BLaER1 treated with 17β-estradiol and CSF1 and Interleukin-3, amounts not matched to agents 10 nM and 100 nM (cell line): ENCODE measurements at regions not wholly inside any gene's neighbourhood (a gene's known extent, or its start where the extent isn't known, plus 50 kb on each side); places are given as distances from the start of the nearest gene placed in this dataset.

Experiments
- H3K27ac ChIP-seq, 11 experiments: shearing (Covaris generic); formaldehyde crosslinking; 2 replicates each; pipeline ENCODE4 v1.8.1; 2022
- H3K27me3 ChIP-seq, 11 experiments: shearing (Covaris generic); formaldehyde crosslinking; 2 replicates each; pipeline ENCODE4 v1.8.1; 2022
- H3K36me3 ChIP-seq, 11 experiments: shearing (Covaris generic); formaldehyde crosslinking; 2 replicates each; pipeline ENCODE4 v1.8.1; 2022
- H3K4me1 ChIP-seq, 10 experiments: shearing (Covaris generic); formaldehyde crosslinking; 2 replicates each; pipeline ENCODE4 v1.8.1; 2022
- H3K4me2 ChIP-seq, 11 experiments: shearing (Covaris generic); formaldehyde crosslinking; 2 replicates each; pipeline ENCODE4 v1.8.1; 2022
- H3K4me3 ChIP-seq, 10 experiments: shearing (Covaris generic); formaldehyde crosslinking; 2 replicates each; pipeline ENCODE4 v1.8.1; 2022
- H3K9ac ChIP-seq, 11 experiments: shearing (Covaris generic); formaldehyde crosslinking; 2 replicates each; pipeline ENCODE4 v1.8.1; 2022
- H3K9me3 ChIP-seq, 11 experiments: shearing (Covaris generic); formaldehyde crosslinking; replicated peaks in 1 of 11; 2 replicates each; pipeline ENCODE4 v1.8.1; 2022
- H4K20me1 ChIP-seq, 11 experiments: shearing (Covaris generic); formaldehyde crosslinking; 2 replicates each; pipeline ENCODE4 v1.8.1; 2022
- Cebpa-rat ChIP-seq, 11 experiments: shearing (Covaris generic); IDR thresholded peaks; 2 replicates each; pipeline ENCODE4 v1.8.1; 2022

DNA sequence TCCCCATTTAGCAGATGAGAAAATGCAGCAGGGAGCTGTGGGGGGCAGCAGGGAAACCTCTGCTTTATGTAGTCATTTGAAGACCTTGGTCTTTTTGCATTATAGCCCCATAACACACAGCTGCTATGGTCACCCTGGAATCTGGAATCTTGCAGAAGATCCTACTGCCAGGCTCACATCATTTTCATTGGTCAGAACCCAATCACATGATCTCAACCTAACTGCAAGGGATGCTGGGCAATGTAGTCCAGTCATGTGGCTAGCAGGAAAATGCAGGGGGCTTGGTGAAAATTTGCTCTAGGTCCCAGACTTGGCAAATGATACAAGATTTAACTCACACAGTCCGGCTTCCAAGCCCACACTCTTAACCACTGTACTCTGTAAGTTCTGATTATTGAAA, 1028.7 kb downstream of the AACS start:
- TF ChIP-seq Cebpa-rat (IDR thresholded peaks at IDR 0.05) = no peak
- Histone ChIP-seq H3K4me3 (no peak overlapping the region), H3K36me3 (no peaks in the 10 kb centered on the region), H3K9ac (no peak overlapping the region), H3K4me2 (no peak overlapping the region), H3K27ac (no peak overlapping the region), H4K20me1 (no peaks in the 10 kb centered on the region), H3K27me3 (no peaks in the 10 kb centered on the region), H3K4me1 (0 out of 20 replicates have a peak, but pooled peaks cover 0 to 4% (median 0%) of the 10 kb centered on the region in 10 experiments), H3K9me3 (peaks cover 0 to 22% (median 0%) of the 10 kb centered on the region in 11 experiments; a peak in 4 of 22 replicates)

- Histone ChIP-seq H3K9me3 (peaks cover 0 to 22% (median 0%) of the 10 kb centered on the region in 11 experiments; a peak in 5 of 22 replicates), H4K20me1 (no peaks in the 10 kb centered on the region), H3K9ac (no peak overlapping the region), H3K27me3 (no peaks in the 10 kb centered on the region), H3K36me3 (no peaks in the 10 kb centered on the region), H3K4me3 (no peak overlapping the region), H3K4me2 (no peak overlapping the region), H3K4me1 (0 out of 20 replicates have a peak, but pooled peaks cover 0 to 4% (median 0%) of the 10 kb centered on the region in 10 experiments), H3K27ac (no peak overlapping the region)
- no peak for TF ChIP-seq Cebpa-rat (IDR thresholded peaks at IDR 0.05)
These were observed 1030.7 kb downstream of the AACS start for GRCh38 chr12:126095748-126096510.

- Histone ChIP-seq H4K20me1 (no peaks in the 10 kb centered on the region), H3K9me3 (peaks cover 0 to 9% (median 5%) of the 10 kb centered on the region in 11 experiments; a peak in 7 of 22 replicates), H3K4me2 (peak overlapping the region in 9 of 11 experiments; percentile 1 to 52 (median 31); a peak in 8 of 22 replicates), H3K4me1 (peaks cover 0 to 11% (median 5%) of the 10 kb centered on the region in 10 experiments; a peak in 10 of 20 replicates), H3K27me3 (no peaks in the 10 kb centered on the region), H3K4me3 (no peak overlapping the region), H3K36me3 (no peaks in the 10 kb centered on the region), H3K27ac (peak overlapping the region in 7 of 11 experiments; percentile 2 to 51 (median 29); a peak in 7 of 22 replicates), H3K9ac (no peak overlapping the region)
- TF ChIP-seq Cebpa-rat (IDR thresholded peaks at IDR 0.05) = no peak
These were observed 1041.5 kb downstream of the AACS start for GRCh38 chr12:126106706-126107105.

GRCh38 chr12:126107659-126108058, 1042.4 kb downstream of the AACS start:
- Histone ChIP-seq H3K27ac (peak overlapping the region in 3 of 11 experiments; percentile 22 to 26 (median 25); a peak in 2 of 22 replicates), H4K20me1 (no peaks in the 10 kb centered on the region), H3K4me1 (peaks cover 0 to 11% (median 5%) of the 10 kb centered on the region in 10 experiments; a peak in 10 of 20 replicates), H3K9me3 (peaks cover 0 to 5% (median 0%) of the 10 kb centered on the region in 11 experiments; a peak in 2 of 22 replicates), H3K9ac (no peak overlapping the region), H3K27me3 (no peaks in the 10 kb centered on the region), H3K36me3 (no peaks in the 10 kb centered on the region), H3K4me2 (peak overlapping the region in 4 of 11 experiments; percentile 12 to 41 (median 23); a peak in 1 of 22 replicates), H3K4me3 (no peak overlapping the region)
- TF ChIP-seq Cebpa-rat (IDR thresholded peaks at IDR 0.05) = no peak

DNA sequence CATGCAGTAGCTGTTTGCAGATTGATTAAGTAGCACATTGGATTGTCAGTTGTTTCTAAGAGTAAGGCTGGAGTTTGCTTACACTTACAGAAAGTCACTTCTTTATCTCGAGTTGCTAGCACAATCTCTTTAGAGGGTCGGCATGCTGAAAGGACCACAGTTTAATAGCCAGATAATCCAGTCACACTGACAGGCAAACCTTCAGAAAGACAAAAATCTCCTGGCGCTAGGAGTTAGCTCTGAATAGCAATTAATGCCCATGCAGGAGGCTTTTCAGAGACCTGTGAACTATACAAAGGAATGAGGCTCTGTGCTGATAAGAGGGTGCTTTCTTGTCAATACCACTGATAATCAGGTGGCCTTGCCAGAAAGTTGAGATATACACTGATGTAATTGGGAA, 1043.0 kb downstream of the AACS start:
- Histone ChIP-seq H4K20me1 (no peaks in the 10 kb centered on the region), H3K9ac (no peak overlapping the region), H3K36me3 (no peaks in the 10 kb centered on the region), H3K4me3 (no peak overlapping the region), H3K27me3 (no peaks in the 10 kb centered on the region), H3K27ac (no peak overlapping the region), H3K4me2 (no peak overlapping the region), H3K4me1 (peaks cover 0 to 11% (median 5%) of the 10 kb centered on the region in 10 experiments; a peak in 10 of 20 replicates), H3K9me3 (0 out of 22 replicates have a peak, but pooled peaks cover 0 to 5% (median 0%) of the 10 kb centered on the region in 11 experiments)
- no peak for TF ChIP-seq Cebpa-rat (IDR thresholded peaks at IDR 0.05)

DNA sequence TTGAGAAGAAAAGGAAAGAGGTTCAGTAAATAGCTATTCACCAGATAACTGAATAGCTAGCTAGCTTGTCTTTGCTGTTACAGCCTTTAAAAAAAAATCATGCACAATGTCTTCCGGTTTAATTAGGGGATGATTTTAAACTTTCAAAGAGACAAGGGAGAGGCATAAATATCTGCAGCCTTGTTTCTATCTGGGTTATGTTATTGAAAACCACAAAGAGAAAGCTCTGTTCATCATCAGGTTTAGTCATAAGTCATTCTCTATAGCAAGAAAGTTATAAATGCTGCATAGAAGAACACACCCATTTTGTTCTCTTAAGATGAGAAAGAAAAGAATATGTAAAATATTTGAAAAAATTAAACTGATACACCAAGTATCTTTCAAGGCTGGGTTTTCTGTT, 1046.9 kb downstream of the AACS start:
- Histone ChIP-seq H3K9ac (no peak overlapping the region), H3K4me2 (no peak overlapping the region), H3K27ac (no peak overlapping the region), H3K9me3 (no peaks in the 10 kb centered on the region), H4K20me1 (no peaks in the 10 kb centered on the region), H3K36me3 (no peaks in the 10 kb centered on the region), H3K27me3 (no peaks in the 10 kb centered on the region), H3K4me1 (peaks cover 0 to 5% (median 2%) of the 10 kb centered on the region in 10 experiments; a peak in 10 of 20 replicates), H3K4me3 (no peak overlapping the region)
- TF ChIP-seq Cebpa-rat (IDR thresholded peaks at IDR 0.05) = no peak

DNA sequence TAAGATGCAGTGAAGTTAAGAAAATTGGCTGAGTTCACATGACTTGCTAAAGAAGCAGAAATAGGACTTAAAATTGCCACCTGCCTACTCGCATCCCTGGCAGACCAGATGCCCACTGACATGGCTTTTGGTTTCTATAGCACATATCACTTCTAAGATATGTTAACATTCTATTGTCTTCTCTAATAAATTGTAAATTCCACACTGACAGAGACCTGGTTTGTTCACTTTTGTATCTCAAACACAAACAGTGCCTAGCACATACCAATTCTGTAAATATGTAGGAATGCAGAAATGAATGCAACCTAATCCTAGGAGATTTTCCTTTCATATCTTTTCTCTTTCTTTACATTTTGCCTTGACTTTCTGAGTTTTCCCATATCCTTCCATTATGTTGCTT, 1047.6 kb downstream of the AACS start:
- H4K20me1 ChIP-seq = no peaks in the 10 kb centered on the region
- no peaks in the 10 kb centered on the region for H3K36me3 ChIP-seq
- no peak for TF ChIP-seq Cebpa-rat (IDR thresholded peaks at IDR 0.05)
- H3K27me3 ChIP-seq = no peaks in the 10 kb centered on the region
- no peaks in the 10 kb centered on the region for H3K4me1 ChIP-seq
- H3K4me3 ChIP-seq = no peak overlapping the region
- no peak overlapping the region for H3K27ac ChIP-seq
- H3K4me2 ChIP-seq = no peak overlapping the region
- H3K9me3 ChIP-seq = no peaks in the 10 kb centered on the region
- H3K9ac ChIP-seq = no peak overlapping the region

DNA sequence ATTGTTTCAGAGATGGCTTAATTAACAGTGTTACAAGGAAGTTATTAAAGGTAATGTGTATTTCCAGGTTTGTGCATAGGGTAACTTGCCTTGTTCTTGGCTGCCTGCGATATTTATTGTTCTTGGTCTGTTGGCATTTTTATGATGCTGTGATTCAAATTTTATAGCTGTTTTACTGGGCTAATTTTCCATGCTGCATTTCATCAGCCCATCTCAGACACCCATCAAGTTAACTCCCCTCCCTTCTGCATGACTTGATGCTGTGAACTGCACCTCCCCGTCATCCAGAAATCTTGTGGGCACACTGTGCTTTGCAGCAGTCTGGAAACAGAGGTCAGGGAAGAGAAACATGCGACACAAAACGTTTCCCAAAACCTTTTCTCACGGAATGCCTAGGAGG, 1049.2 kb downstream of the AACS start:
- no peaks in the 10 kb centered on the region for H3K9me3 ChIP-seq
- no peak overlapping the region for H3K27ac ChIP-seq
- H3K4me2 ChIP-seq = no peak overlapping the region
- H3K9ac ChIP-seq = no peak overlapping the region
- H3K4me1 ChIP-seq = no peaks in the 10 kb centered on the region
- H3K4me3 ChIP-seq = no peak overlapping the region
- TF ChIP-seq Cebpa-rat (IDR thresholded peaks at IDR 0.05) = no peak
- H3K27me3 ChIP-seq = no peaks in the 10 kb centered on the region
- no peaks in the 10 kb centered on the region for H4K20me1 ChIP-seq
- H3K36me3 ChIP-seq = no peaks in the 10 kb centered on the region

DNA sequence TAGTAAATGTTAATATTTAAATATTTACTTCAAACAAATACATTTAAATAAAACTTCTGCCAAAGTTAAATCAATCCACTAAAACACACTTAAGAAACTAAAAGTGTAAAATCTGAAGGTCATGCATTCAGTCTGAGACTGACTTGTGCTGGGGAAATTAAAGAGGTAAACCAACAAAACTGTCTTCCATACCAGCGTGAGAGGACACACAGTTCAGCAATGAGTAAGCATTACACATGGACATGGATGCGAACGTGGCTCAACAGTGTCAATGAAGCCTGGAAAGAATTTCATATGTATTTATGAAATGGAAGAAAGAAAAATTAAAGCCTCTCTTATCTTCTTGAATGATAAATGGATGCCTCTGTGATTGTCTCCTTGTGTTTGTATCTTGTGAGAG, 1052.3 kb downstream of the AACS start:
- Histone ChIP-seq H3K4me2 (no peak overlapping the region), H3K9ac (no peak overlapping the region), H3K4me3 (no peak overlapping the region), H4K20me1 (no peaks in the 10 kb centered on the region), H3K27ac (no peak overlapping the region), H3K27me3 (no peaks in the 10 kb centered on the region), H3K4me1 (peaks cover 0 to 5% (median 0%) of the 10 kb centered on the region in 10 experiments; a peak in 2 of 20 replicates), H3K36me3 (no peaks in the 10 kb centered on the region), H3K9me3 (no peaks in the 10 kb centered on the region)
- no peak for TF ChIP-seq Cebpa-rat (IDR thresholded peaks at IDR 0.05)
